Islet precursor cell (in vitro differentiated cells): ENCODE measurements at regions not wholly inside any gene's neighbourhood (a gene's known extent, or its start where the extent isn't known, plus 50 kb on each side); places are given as distances from the start of the nearest gene placed in this dataset.
"Not testable (repeated sequence)": the region's sequence is repeated elsewhere in the genome, so short reads cannot be mapped to it uniquely, and the experiment has no call there.

Experiments
- DNase-seq: peaks from one replicate; pipeline ENCODE4 v3.0.0-alpha.2; 2018

DNA sequence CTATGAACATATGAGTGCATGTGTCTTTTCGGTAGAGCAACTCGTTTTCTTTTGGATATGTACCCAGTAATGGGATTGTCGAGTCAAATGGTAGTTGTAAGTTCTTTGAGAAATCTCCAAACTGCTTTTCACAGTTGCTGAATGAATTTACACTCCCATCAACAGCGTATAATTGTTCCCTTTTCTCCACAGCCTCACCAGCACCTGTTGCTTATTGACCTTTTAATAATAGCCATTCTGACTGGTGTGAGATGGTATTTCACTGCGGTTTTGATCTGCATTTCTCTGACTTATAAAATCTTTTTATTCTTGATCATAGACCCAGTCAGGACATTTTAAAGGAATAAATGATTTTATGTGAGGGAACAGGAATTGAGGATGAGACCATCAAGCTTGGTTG is 165.0 kb upstream of the KCTD3 start:
- no peak for DNase-seq

DNA sequence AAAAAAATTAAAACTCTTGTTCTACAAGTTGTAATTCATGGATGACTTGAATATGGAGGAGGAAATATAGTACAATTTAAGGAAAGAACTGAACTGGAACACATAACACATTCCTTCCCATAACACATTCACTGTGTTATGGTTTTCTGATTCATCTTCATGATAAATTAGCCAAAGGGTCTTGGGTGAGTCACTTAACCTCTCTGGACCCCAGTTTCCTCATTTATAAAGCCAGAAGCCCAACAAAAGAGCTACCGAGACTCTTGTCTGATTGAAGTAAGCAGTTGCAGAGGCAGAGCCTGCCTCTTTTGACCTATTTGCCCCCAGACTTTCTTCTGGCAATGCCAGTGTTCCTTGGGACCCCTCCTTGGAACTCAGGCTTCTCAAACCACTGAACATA is 161.9 kb upstream of the KCTD3 start:
- DNase-seq: no peak

DNA sequence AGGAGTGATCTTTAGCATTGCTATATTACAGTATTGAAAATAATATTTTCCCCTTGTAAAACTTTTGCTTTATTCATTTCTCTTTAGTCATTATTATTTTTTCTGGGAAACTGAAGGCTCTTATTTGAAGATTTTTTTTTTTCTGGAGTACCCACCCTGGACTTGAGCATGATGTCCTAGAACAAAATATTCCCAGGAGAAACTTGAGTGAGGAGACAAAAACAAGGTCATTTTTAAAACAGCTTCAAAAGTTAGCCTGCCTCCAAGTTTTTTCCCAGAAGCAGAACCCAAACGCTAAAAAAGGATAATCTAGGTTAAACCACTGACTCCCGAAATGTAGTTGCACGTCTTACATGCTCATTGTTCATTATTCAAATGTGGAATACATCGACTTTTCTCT is 160.2 kb upstream of the KCTD3 start:
- no peak for DNase-seq

DNA sequence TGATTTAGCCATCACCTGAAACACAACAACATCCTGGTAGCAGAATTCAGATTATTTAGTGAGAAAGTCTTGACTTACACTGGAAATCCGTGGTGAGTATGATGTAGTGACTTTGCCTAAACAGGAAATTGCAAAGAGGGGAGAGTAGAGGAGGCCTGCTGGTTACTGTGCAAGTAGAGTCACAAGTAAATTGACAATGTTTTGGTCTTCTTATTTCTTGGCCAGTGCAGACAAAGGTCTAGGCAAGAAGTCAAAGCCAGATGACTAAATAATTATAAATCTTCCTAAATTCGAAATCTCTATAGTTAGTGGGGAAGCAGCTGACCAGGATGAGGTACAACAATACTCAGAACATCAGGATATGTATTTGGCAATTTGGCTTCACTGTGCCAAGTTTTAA is 159.5 kb upstream of the KCTD3 start:
- DNase-seq: no peak

DNA sequence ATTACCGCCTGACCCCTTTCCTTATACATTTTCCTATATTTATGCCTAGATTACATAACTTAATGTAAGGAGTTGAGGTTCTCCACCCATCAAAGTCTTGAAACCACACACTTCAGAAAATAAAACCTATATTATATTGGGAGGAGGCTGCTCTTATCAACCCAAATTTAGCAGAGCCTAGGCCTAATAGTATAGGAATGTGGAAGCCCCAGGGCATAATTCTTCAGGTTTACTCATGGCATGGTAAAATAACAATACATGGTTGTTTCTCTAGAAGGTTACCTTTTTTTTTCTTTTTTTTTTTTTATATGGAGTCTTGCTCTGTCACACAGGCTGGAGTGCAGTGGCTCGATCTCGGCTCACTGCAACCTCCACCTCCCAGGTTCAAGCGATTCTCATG is 157.6 kb upstream of the KCTD3 start:
- DNase-seq: not testable (repeated sequence)

DNA sequence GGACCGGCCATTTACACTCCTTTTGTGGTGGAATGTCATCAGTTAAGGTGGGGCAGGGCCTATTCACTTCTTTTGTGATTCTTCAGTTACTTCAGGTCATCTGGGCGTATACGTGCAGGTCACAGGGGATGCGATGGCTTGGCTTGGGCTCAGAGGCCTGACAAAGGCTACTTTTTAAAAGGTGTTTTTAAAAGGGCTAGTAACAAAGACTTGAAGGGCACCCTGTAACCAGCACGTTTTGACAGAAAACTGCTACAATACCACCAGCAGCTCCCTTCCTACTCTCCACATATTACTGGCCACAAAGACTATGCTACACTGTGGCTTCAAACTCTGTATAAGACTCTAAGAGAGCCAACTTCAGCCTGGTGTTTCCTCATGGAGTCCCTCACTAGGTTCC is 151.6 kb upstream of the KCTD3 start:
- not testable (repeated sequence) for DNase-seq

DNA sequence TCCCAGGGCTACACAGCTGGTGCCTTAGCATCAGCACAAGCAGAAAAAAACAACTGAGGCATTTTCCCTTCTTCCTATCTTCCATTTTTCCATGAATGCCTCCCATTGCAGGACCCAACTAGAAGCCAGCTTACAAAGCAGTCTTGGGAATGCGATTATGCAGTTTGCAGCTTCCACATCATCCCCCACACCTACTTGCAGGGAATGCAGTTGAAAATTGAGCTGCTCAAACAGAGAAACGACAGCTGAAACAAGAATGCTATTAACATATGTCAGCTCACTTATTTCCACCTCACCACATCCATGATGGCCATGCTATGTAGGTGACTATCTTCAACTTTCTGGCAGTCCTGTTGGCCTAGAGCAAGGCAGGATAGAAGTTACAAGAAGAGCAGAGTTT is 150.6 kb upstream of the KCTD3 start:
- DNase-seq: no peak

DNA sequence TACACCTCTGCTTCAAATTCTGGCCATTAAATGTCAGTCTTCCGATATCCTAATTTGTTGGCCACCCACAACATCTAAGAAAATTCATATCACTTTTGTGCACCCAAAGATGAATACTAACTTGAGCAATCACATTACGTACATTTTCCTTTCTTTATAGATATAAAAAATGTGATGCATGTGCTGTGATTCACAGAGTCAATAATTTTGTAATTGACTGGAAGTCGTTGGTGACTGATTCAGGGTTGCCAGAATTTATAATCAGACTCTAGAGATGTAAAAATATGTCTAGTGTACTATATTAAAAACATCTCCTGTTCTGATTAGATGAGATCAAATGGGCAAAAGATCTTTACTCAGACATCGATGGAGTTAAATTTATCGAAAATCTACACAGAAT is 150.0 kb upstream of the KCTD3 start:
- DNase-seq: no peak

DNA sequence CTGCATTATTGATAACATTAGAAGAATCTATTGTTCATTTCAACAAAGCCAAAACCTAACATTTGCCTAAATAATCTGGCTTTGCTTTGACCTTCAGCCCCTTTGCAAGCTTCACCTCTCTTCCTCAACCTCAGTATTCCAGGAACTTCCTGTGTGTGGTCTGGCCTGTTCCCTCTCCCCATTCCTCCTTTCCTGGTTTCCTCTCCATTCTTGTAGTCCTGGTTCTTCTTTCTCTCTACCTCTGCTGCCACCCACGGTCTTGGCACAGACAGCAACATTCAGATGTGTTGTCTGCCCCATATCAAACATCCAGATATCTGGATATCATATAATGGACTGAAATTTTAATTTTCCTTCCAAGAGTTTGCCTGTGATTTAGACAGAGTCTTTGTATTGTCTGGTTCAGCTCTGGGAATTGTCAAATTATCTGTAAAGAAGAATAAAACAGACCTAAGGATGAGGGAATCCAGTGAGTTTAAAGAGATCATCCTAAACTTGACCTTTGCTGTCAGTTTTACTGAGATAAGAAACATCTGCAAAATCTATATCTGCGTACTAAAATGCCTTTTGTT is 148.1 kb upstream of the KCTD3 start:
- DNase-seq: no peak

DNA sequence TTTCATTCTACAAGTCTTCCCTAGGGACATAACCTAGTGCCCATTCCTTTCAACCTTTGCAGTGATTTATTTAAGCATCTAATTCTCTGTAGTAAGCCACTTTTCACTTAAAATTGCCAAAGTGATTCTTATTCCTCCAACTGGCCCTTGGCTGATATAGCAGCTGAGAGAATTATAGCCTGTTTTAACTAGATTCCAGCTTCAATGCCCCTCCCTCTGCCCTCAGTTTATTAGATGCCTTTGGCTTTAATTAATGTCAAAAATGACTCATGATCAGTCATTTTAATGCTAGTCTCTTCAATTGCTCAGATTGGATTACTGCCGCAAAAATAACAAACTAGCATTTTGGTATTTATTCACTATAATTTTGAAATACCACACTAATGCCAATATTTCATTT is 145.4 kb upstream of the KCTD3 start:
- DNase-seq: no peak

DNA sequence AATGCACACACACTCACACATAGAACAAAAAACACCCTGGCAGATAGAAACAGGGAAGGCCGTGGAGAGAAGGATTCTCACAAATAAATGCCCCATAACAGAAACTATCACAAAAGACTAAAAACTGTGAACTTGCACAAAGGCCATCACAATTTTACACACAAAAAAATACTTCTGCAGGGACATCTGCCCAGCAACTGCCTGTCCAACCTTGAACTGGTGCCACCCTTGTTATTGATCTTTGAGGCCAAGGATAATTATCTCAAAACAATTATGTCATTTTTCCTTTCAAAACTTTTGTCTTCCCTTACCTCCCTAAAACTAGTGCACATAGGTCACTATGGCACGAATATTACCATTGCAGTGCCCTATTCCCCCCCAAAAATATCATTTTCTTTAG is 143.8 kb upstream of the KCTD3 start:
- DNase-seq: no peak

DNA sequence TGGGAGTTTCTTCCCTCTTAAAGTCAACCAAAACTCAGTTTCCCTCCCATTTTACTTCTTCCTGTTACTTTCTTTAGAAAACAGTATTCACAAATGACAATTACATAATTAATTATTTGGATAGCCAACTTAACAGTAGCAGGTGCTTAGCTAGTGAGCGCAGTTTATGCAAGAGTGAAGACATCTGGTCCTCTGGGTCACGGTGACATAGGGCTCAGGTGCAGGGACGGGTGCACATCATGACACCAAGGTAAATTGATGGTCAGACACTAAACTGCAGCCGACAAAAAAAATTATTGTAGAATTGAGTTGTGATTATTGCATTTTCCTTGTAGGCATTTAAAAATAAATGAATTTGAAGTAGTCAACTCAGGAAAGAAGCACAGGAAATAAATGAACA is 142.0 kb upstream of the KCTD3 start:
- DNase-seq: no peak

DNA sequence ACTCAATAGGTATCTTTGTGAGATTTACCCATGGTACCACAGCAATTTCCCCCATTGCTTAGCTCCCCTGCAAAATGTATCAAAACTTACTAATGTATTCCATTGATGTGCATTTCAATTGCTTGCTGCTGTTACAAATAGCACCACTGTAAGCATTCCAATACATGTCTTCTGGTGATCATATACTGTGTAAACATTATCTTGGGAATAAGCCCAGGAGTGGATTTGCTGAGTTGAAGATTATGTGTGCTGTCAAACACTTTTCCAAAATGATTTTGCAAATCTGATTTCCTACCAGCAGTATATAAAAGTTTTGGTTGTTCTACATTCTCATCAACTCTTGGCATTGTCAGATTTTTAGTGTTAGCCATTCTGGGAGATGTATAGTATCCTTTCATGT is 141.0 kb upstream of the KCTD3 start:
- DNase-seq: no peak

DNA sequence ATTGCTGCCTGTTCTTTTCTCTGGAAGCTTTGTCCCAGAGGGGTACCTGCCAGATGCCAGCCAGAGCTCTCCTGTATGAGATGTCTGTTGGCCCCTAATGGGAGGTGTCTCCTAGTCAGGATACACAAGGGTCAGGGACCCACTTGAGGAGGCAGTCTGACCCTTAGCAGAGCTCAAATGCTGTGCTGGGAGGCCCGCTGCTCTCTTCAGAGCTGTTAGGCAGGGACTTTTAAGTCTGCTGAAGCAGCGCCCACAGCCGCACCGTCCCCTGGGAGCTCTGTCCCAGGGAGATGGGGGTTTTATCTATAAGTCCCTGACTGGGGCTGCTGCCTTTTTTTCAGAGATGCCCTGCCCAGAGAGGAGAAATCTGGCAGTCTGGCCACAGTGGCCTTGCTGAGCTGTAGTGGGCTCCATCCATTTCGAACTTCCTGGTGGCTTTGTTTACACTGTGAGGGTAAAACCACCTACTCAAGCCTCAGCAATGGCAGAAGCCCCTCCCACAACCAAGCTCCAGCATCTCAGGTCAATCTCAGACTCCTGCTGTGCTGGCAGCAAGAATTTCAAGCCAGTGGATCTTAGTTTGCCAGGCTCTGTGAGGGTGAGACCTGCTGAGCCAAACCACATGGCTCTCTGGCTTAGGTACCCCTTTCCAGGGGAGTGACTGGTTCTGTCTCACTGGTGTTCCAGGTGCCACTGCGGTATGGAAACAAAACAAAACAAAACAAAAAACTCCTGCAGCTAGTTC is 134.4 kb upstream of the KCTD3 start:
- DNase-seq: not testable (repeated sequence)

DNA sequence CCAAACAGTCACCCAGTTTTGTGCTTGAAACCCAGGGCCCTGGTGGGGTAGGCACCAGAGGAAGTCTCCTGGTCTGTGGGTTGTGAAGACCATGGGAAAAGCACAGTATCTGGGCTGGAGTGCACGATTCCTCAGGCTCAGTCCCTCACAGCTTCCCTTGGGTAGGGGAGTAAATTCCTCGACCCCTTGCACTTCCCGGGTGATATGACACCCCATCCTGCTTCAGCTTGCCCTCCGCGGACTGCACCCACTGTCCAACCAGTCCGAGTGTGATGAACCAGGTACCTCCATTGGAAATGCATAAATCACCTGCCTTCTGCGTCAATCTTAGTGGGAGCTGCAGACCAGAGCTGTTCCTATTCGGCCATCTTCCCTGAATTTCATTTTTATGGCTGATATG is 133.9 kb upstream of the KCTD3 start:
- DNase-seq: no peak

DNA sequence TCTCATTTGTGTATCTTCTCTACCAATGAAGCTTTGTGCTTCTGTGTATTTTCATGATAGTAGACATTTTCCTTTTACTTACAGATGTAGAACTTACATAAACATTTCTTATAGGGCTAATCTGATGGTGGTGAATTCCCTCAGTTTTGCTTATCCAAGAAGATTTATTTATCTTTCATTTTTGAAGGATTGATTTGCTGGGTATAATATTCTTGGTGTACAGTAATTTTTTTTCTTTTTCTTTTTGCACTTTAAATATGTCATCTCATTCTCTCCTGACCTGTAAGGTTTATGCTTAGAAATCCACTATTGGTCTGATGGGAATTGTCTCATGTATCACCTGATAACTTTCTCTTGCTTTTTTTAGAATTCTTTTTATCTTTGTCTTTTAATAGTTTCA is 127.6 kb upstream of the KCTD3 start:
- no peak for DNase-seq

DNA sequence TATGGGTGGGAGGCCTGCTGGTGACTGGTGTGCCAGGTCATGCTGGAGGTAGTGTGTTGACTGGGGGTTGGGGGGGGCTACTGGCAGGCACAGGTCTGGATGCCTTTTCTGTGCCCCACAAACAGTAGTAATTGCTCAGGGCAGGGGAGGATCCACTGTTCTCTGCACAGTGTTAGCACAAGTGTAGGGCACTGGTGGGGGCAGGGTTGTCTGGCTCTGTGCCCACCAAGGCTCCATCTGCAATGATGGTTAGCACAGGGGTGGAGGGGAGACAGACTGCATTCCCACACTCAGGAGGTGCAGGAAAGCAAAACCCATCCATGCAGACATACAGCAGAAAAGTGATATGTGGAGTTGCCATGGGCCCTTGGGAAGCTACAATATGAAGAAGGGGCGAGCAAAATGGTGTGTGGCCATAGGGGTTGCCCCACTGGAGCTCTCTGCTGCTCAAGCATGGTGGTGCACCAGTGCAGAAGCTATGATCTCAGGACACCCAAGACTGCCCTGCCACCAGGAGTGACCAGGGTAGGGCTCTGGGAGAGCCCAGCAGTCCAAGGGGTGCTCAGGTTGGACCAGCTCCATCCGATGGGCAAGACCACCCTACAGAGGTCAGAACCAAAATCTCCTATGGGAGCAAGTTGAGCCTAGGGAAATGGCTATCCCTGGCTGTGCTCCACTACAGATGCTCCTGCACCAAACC is 122.2 kb upstream of the KCTD3 start:
- DNase-seq: no peak

DNA sequence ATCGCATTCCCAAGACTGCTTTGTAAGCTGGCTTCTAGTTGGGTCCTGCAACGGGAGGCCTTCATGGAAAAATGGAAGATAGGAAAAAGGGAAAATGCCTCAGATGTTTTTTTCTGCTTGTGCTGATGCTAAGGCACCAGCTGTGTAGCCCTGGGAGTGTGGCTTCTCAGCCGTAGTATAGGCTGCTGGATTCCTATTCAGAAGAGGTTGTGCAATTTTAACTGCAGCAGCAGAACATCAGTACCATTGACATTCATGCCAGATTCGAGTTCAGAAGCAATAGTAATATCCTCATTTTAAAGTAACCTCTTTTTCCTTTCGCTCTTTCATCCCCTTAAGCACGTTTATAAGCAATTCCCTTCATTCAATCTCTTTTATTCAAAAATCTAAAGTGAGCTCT is 119.1 kb upstream of the KCTD3 start:
- not testable (repeated sequence) for DNase-seq

DNA sequence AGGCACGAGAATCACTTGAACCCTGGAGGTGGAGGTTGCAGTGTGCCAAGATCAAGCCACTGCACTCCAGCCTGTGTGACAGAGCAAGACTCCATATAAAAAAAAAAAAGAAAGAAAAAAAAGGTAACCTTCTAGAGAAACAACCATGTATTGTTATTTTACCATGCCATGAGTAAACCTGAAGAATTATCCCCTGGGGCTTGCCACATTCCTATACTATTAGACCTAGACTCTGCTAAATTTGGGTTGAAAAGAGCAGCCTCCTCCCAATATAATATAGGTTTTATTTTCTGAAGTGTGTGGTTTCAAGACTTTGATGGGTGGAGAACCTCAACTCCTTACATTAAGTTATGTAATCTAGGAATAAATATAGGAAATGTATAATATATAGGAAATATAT is 118.0 kb upstream of the KCTD3 start:
- DNase-seq: not testable (repeated sequence)

DNA sequence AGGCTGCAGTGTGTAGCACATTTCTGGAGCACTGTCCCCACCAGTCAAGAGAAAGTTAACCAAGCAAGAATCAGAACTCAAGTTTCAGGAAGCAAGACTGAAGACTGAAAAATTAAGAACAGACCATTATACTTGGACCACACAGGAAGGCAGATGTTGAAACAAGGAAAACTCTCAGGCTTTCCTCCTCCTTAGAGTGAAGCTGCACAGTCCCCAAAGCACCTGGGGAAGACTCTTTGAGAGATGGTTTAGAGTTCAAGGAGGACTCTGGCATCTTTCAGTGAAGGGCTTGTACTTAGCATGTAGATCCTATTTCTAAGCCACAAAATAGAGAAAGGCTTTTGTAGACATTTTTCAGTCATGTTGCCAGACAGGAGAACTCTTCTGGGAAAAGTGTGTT is 113.7 kb upstream of the KCTD3 start:
- no peak for DNase-seq

DNA sequence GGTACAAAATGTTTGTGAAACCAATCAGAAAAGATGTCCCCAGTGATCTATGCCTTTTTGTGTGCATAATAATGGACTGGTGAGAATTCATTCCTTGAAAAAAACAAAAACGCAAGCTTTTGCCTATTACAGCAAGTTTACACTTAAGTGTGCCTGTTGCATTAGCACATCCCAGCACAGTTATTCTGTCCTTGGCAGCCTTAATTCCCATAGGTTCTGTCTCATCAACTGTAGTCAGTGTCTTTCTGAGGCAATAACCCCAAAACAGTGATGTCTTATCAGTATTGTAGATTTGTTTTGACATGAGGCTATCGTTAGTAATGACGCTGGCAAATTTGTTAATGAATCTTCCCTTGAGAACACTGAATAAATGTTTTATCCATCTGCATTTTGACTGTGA is 109.9 kb upstream of the KCTD3 start:
- no peak for DNase-seq

DNA sequence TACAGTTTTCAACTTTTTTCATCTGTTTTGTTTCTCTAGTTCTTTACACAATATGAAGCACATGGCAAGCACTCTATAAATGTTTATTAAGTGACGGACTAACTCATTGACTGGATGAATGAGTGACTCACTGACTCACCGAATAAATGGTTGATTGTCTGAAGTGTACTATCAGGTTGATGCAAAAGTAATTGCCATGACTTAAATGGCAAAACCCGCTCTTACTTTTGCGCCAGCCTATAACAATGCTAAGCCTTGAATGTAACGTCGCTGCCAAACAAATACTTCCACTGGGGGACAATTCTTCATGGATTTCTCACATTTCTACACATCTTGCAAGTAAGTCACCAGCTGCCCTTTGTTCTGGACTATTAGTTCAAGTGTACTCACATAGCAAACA is 109.0 kb upstream of the KCTD3 start:
- DNase-seq: no peak

DNA sequence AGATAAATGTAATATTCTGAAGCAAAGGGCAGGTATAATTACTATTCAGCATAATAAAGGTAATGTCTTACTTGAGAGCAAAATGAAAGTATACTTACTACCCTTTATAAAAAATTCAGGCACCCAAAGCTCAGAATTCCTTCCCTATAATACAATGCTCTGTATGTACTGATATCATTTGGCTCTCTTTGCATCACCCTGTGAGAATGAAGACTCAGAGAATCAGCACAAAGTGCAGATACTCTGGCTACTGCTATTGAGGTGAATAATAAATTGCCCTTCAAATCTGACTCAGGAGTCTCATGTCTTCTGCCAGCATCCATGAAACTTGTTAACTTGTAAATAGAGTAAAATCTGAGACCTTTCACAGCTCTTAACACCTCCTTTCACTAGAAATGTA is 108.5 kb upstream of the KCTD3 start:
- no peak for DNase-seq

DNA sequence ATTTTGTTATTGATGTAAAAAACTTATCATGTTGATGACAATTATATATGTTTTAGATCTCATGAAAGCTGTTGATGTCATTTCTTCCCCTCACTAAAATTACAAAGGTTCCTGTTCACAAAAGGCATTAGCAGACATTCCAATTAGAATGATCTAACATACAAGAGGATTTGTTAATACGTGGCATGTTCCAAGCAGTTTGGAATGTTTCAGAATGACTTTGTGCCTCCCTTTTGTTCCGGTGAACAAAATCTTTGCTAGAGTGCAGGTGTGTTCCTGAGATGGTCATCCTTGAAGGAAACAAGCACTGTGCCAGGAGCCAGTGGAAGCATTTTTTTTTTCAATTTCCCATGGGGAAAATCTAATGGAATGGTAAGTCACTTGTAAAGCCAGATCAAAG is 108.0 kb upstream of the KCTD3 start:
- DNase-seq: no peak

DNA sequence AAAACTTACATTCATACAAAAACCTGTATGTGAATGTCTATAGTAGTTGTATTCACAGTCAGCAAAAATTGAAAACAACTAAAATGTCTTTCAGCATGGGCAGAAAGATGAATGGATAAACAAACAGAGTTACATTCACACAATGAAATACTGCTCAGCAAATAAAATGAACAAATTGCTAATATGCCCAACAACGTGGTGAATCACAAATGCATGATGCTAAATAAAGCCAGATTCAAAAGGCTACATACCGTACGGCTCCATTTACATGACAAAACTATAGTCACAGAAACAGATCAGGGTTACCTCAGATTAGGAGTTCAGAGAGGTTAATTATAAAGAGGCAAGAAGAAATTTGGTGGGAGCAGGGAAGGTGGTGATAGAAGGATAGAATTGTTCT is 100.7 kb upstream of the KCTD3 start:
- DNase-seq: no peak
